NCI-H2107 (cell line): ENCODE measurements at regions not wholly inside any gene's neighbourhood (a gene's known extent, or its start where the extent isn't known, plus 50 kb on each side); places are given as distances from the start of the nearest gene placed in this dataset.

Experiments used
- DNase-seq: peaks from one replicate; lab custom pipeline; 2025; lab: John Stamatoyannopoulos, UW

DNA sequence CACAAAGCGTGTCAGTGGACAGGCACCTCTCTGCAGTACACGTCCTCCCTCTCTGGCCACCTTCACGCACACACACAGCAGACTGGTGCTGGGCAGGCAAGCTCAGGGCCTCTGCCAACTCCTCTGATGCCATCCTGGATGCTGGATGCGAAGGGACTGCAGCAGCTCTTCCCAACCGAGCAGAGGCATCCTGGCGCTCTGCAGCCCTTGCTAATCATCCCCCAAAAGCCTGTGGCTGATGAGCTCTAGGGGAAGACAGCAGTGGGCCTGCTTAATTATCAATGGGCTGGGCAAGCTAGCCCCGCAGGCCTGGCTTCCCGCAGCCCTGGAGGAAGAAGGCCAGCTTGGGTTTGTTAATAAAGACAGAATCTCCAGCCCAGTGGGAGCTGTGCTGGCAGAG lies 71.3 kb upstream of the TEX51 start:
- DNase-seq, result no peak

GRCh38 chr2:126828051-126828450 lies 70.6 kb upstream of the TEX51 start:
- no peak for DNase-seq

DNA sequence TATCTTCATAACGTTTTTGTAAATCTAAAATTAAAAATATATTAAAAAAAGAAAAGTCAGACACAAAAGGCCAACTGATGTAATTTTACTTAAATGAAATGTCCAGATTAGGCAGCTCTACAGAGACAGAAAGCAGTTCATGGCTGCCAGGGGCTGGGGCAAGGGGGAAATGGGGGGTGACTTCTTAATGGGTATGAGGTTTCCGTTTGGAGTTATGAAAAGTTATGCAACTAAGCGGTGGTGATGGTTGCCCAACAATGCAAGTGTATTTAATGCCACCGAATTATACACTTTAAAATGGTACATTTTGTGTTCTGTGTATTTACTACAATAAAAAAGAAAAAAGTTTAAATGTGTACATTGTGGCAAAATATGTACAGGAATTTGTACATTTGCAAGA lies 70.2 kb upstream of the TEX51 start:
- no peak for DNase-seq

- no peak for DNase-seq
These were observed 67.3 kb upstream of the TEX51 start for GRCh38 chr2:126831234-126832005.

DNA sequence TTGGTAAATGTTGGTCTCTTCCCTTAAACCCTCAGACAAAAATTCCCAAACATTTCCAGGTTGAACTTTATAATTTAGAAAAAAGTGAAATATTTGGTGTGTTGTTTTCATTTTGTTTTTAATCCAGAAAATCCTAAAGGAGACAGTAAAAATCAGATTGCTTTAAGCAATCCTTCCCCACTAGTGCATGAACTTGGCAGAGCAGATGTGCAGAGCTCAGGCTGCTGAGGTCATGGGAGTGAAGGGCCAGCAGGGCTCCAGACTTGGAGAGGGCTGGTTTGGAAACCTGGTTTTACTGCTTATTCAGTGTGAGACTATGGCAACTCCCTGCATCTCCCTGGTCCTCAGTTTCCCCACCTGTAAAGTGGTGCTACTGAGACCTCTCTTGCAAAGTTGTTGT lies 66.7 kb upstream of the TEX51 start:
- no peak for DNase-seq

DNA sequence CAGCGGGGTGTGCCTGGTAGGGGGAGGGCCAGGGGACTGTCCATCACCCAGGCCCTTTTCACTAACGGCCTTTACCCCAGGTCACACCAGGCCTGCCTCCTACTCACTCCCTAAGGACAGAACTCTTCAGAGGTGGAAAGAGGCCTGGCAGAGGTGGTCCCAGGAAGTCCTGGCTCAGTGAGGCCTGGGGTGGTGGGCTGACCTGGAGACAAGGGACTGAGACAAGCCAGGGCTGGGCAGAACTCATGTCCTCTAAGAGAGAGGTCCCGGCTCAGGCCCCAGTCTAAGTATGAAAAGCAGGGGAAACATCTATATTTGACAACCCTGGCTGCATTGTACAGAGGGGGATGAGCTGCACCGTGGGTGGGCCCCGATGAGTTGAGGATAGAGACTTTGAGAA lies 65.9 kb upstream of the TEX51 start:
- no peak for DNase-seq

DNA sequence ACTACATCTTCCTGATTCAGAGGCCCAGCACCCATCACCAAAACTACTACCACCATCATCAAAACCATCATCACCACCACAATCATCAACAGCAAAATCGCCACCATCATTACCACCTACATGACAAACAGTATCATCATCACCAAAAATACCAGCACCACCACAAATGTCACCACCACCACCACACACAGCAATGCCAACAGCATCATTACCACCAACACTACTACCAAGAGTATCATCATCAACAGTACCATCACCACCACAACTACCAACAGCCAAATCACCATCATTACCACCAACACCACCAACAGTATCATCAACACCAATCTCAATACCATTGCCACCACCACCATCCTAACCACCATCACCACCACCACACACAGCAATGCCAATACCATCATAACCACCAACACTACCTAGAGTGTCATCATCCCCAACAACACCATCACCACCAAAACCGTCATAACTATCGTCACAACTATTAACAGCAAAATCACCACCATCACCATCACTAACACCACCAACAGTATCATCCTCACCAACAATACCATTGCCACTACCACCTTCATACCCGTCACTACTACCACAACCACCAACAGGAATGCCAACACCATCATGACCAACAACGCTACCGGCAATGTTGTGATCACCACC lies 64.6 kb upstream of the TEX51 start:
- DNase-seq, result no peak

DNA sequence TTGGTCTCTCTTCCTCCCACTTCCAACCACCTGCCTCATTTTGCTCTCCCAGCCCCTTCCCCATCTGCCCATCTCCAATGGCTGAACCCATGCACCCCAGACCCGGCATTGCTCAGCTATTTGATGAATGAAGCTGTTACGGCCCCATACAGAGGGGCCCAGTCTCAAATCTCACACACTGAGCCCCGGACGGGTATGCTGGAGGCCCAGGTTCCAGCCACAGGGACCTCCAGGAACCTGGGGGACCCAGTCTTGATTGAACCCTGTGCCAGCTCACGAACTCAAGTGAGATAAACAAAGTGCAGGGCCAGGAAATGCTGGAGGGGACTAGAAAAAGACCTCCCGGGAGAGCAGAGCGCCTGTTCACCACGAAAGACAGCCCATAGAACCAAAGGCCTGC lies 63.4 kb upstream of the TEX51 start:
- DNase-seq, result no peak

- DNase-seq, result no peak
These were observed 62.9 kb upstream of the TEX51 start for GRCh38 chr2:126835831-126836230.

- DNase-seq, result no peak
These were observed 61.7 kb upstream of the TEX51 start for GRCh38 chr2:126836761-126837679.

- no peak for DNase-seq
These were observed 60.5 kb upstream of the TEX51 start for GRCh38 chr2:126837966-126838715.

GRCh38 chr2:126838716-126838985 lies 60.0 kb upstream of the TEX51 start:
- no peak for DNase-seq

- no peak for DNase-seq
These were observed 58.9 kb upstream of the TEX51 start for GRCh38 chr2:126839796-126840195.

- DNase-seq, result no peak
These were observed 55.6 kb upstream of the TEX51 start for GRCh38 chr2:126843081-126843480.

- DNase-seq, result no peak
These were observed 52.4 kb upstream of the TEX51 start for GRCh38 chr2:126846241-126846640.
